Astrocyte of the hippocampus (primary cell): ENCODE measurements at regions not wholly inside any gene's neighbourhood (a gene's known extent, or its start where the extent isn't known, plus 50 kb on each side); places are given as distances from the start of the nearest gene placed in this dataset.
"Not testable (repeated sequence)": the region's sequence is repeated elsewhere in the genome, so short reads cannot be mapped to it uniquely, and the experiment has no call there.

Experiments used
- DNase-seq: peaks from one replicate; pipeline ENCODE4 v3.0.0; 2011; ENCODE audit warnings: low read depth, low spot score

GRCh38 chr4:149986917-149987316 lies 91.3 kb upstream of the DCLK2 start:
- no peak for DNase-seq

- peak; percentile 54 for DNase-seq
Measured at GRCh38 chr4:149987330-149988086, 90.7 kb upstream of the DCLK2 start.

- no peak for DNase-seq
Measured at GRCh38 chr4:149988087-149988410, 90.2 kb upstream of the DCLK2 start.

- DNase-seq = peak; percentile 41
Measured at GRCh38 chr4:149993030-149993429, 85.2 kb upstream of the DCLK2 start.

- DNase-seq = no peak
Measured at GRCh38 chr4:149995134-149995756, 83.0 kb upstream of the DCLK2 start.

- peak; percentile 45 for DNase-seq
Measured at GRCh38 chr4:149997881-149998421, 80.3 kb upstream of the DCLK2 start.

- peak; percentile 82 for DNase-seq
Measured at GRCh38 chr4:149999485-150000074, 78.7 kb upstream of the DCLK2 start.

GRCh38 chr4:150001815-150002214 lies 76.4 kb upstream of the DCLK2 start:
- DNase-seq = peak; percentile 48

- no peak for DNase-seq
Measured at GRCh38 chr4:150002561-150002960, 75.7 kb upstream of the DCLK2 start.

- peak; percentile 67 for DNase-seq
Measured at GRCh38 chr4:150004481-150004880, 73.8 kb upstream of the DCLK2 start.

GRCh38 chr4:150005537-150005936 lies 72.7 kb upstream of the DCLK2 start:
- no peak for DNase-seq

GRCh38 chr4:150006197-150006596 lies 72.0 kb upstream of the DCLK2 start:
- peak; percentile 73 for DNase-seq

GRCh38 chr4:150007512-150007911 lies 70.7 kb upstream of the DCLK2 start:
- peak; percentile 88 for DNase-seq

GRCh38 chr4:150008546-150008945 lies 69.7 kb upstream of the DCLK2 start:
- no peak for DNase-seq

GRCh38 chr4:150009533-150009932 lies 68.7 kb upstream of the DCLK2 start:
- DNase-seq = no peak

- peak; percentile 85 for DNase-seq
Measured at GRCh38 chr4:150010525-150011126, 67.6 kb upstream of the DCLK2 start.

GRCh38 chr4:150012851-150013360 lies 65.3 kb upstream of the DCLK2 start:
- DNase-seq = no peak

GRCh38 chr4:150015910-150016309 lies 62.3 kb upstream of the DCLK2 start:
- not testable (repeated sequence) for DNase-seq

GRCh38 chr4:150016621-150017020 lies 61.6 kb upstream of the DCLK2 start:
- not testable (repeated sequence) for DNase-seq

GRCh38 chr4:150018257-150018656 lies 60.0 kb upstream of the DCLK2 start:
- DNase-seq = no peak

GRCh38 chr4:150021483-150021882 lies 56.8 kb upstream of the DCLK2 start:
- no peak for DNase-seq

GRCh38 chr4:150023489-150023888 lies 54.8 kb upstream of the DCLK2 start:
- DNase-seq = no peak
